Bone marrow (tissue), 2 donors: ENCODE measurements at regions not wholly inside any gene's neighbourhood (a gene's known extent, or its start where the extent isn't known, plus 50 kb on each side); places are given as distances from the start of the nearest gene placed in this dataset.

Experiments used
- DNase-seq, 2 donors: peaks; one replicate each; lab custom pipeline; 2025; lab: John Stamatoyannopoulos, UW

DNA sequence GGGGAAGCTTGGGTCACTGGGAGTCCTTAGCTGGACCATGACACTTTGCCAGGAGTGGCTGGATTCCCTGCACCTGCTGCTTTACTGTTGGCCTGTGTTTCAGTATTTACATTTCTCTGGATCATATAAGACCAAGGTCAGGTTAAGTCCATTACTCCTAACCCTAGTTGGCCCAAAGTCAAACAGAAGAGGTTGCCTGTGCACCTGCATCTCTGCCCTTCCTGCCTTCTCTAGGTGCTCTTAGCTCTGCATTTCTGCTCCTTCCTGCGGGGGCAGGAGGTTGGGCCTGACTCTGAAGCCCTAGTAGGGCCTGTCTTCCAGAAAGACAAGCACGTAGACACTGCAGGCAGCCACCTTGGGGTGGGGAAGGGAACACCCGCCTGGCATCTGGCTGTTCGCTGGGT lies 124.3 kb downstream of the RPLP1 start:
- no peak for DNase-seq

DNA sequence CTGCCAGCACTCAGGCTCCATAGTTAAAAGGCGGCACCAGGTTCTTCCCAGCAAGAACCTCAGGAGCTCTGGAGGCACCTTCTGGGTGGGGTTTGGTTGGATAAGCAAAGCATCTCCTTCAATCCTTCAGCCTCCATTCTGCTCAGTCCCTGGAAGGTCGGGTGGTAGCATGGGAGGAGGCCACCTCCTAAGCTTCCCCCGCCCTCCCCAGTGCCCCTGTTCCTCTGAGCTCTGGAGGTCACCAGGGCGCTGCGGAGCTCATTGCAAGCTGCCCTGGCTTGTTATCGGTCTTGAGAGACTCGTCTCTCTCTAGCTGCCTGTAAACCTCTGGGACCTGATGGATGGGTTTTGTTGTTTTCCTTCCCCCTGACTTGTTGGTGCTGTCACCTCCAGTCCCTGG lies 124.8 kb downstream of the RPLP1 start:
- DNase-seq = no peak

GRCh38 chr15:69578252-69578651 lies 125.6 kb downstream of the RPLP1 start:
- no peak for DNase-seq

- no peak for DNase-seq
Observed at GRCh38 chr15:69578787-69579583, 126.4 kb downstream of the RPLP1 start.

GRCh38 chr15:69579950-69580618 lies 127.5 kb downstream of the RPLP1 start:
- DNase-seq = no peak

DNA sequence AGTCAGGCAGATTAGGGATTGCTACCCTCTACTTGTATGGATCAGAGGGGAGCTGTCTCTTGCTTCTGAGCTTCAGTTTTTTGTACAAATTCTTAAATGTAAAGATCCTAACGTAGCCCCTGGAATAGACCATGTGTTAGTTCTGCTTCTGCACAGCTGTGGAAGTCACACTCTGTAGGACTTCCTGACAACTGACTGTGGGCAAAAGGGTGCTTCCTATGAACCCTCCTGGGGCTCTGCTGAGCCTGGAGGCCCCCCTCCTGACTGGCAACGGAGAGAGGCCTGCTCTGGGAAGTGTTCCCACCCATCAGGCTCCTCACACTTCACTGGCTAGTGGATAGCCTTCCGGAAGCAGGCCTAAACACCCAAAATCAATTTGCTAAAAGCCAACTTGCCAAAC lies 131.0 kb downstream of the RPLP1 start:
- peak in 1 of 2 donors; percentile 71 for DNase-seq

- DNase-seq = no peak
Observed at GRCh38 chr15:69585937-69586336, 133.3 kb downstream of the RPLP1 start.

DNA sequence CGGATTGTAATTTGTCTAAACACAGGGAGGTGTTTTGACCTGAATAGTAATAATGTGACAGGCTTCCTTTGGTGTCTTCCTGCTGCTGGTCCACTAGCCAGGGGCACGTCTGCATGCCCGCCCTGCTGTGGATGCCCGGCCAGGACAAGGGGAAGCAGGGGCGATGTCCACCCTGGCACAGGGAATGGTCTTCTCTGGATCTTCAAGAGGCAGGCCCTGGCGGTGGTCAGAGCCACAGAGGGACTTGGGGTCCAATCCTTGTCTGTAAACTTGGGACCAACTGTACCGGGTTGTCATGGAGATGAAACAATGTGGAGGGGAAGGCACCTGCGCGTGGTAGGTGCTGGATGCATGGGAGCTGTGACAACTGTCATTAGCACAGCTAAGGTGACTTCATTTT lies 134.1 kb downstream of the RPLP1 start:
- no peak for DNase-seq

GRCh38 chr15:69587723-69588426 lies 135.3 kb downstream of the RPLP1 start:
- DNase-seq = no peak

- DNase-seq = no peak
Observed at GRCh38 chr15:69590201-69590710, 137.6 kb downstream of the RPLP1 start.

DNA sequence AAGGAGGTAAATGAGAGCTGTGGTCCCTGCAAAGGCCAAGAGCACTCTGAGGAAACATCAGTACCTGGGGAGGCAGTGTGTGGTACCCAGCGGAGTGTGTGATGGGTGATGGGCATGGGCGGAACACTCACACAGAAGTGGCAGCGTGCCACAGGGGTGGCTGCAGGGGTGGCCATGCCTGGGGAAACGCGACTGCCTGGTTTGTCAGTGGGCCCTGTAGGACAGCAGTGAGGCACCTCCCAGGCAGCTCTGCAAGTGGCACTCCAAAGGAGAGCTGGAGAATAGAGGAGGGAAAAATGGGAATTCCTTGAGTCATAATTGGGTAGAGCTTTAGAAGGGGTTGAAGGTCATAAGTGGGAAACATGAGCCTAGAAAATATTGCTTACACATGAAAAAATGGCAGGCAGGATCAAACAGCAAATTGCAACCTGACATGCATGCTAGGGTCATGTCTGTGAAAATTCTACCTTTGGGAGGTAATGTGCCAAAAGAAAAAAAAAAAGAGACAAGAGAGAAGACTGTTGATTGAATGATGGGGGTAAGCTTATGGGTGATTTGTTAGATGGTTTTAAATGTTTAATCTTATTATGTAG lies 138.4 kb downstream of the RPLP1 start:
- DNase-seq = no peak

DNA sequence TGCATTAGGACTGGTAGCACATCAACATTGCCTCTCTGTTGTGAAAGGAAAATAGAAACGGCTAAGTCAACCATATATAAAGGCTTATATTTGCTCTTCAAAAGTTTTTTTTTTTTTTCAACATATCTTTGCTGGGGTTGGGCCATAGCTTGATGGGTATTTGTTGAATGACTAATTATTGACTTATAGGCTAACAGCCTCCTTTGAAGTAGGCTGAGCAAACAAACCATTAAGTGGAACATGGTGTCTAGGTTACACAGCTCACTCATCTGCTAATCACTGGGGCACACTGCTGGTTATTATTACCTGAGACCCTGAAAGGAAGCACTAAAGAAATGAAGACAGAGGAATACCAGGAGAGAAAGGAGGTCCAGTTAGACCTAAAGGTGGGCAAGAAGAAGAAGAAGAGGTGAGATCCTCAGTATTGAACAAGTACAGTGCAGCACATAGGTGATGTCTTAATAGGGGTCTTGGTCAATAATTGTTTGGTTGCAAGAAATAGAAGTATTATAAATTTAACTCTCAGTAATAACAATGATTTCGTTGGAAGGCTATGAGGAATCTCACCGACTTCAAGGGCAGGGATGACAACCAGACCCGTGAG lies 139.4 kb downstream of the RPLP1 start:
- DNase-seq = no peak

DNA sequence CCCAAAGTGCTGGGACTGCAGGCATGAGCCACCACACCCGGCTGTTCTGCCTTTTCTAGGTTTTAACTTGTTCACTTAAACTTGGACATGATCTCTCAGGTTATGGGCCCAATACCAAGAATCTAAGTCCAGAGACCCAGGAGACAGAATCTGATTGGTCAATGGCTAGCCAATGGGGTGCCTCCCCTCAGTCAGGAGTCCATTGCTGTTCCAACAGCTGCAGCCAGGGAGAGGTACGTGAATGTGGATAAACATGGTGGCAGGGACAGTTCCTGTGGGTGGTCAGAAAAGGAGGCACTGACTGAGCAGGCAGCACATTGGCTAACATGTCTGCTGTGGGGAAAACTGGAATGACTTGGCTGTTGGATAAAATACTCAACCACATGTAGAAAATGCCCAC lies 140.3 kb downstream of the RPLP1 start:
- DNase-seq = no peak

DNA sequence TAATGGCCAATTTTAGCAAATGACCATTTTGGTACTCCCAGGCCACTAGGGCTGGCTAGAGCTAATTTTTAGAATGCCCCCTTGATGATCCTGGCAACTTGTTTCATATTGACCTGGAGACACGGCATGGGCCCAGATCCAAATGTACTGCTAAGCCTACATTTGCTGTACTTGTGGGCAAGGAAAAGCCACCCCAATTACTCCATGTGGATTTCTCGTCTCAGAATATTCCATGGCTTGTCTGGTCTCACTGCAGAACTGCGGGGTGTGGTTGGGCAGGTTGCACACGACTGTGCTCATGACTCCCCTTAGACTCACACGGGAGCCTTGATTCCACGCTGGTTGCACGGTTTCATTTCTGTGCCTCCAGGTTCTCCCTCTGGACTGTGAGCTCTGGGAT lies 140.9 kb downstream of the RPLP1 start:
- no peak for DNase-seq

DNA sequence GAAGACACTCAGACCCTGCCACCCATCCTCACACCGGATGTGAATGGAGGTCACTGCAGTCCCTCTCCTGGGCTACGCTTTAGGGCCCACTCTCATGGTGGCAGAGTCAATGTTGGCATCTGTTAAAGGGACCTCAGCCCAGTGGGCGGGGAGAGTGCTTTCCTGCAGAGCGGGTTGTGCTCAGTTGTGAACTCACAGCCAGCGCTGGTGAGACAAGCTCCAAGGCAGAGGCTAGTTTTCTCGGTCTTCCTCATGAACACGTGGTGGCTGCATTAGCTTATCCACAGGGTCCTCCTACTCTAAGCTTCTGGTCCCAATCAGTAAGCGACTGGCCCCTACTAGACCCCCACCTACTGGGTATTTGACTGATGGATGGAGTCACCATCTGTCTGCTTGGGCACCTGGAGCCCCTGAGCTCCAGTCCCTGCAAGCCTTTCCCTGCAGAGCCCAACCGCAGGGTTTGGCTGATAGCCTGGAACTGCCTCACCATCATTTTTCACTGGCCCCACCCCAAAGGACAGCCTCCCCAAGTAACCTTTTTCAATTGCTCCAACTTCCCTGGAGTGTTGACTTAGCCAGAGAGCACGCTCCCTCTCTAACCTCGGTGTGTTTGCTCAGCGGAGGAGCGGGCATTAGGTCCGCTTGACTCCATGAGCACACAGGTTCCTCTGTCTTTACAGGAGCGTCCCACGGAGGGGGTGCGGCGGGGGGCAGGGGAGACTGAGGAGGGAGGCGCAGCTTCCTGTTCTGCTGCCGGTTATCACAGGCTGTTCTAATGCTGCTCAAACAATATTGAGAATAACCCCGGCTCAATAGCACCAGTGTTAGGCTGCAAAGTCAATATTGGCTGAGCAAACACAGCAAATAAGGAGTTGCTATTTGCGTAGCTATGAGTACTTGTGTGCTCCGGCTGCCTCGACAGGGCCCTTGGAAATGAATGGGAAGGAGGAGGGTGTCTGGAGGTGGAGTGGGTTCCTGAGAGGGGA lies 141.7 kb downstream of the RPLP1 start:
- DNase-seq = peak in 1 of 2 donors; percentile 32

GRCh38 chr15:69595009-69595791 lies 142.6 kb downstream of the RPLP1 start:
- no peak for DNase-seq

- no peak for DNase-seq
Observed at GRCh38 chr15:69597061-69597592, 144.5 kb downstream of the RPLP1 start.

DNA sequence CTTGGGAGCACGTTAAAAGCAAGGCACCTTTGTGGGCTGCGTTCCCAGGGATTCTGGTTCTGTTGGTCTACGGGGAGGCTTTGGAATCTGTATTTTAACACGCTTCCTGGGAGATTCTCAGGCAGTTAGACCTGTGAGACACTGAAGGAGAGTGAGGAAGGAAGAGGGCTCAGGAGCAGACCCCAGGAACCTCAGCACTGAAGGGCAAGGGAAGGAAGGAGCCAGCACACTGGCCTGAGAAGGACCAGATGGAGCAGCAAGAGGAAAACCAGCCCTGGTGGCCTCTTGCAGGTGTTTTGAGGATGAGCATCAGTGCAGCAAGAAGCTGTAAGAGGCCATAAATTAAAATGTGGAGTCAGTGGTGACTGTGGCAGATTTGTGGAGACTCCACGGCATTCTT lies 146.7 kb downstream of the RPLP1 start:
- no peak for DNase-seq

DNA sequence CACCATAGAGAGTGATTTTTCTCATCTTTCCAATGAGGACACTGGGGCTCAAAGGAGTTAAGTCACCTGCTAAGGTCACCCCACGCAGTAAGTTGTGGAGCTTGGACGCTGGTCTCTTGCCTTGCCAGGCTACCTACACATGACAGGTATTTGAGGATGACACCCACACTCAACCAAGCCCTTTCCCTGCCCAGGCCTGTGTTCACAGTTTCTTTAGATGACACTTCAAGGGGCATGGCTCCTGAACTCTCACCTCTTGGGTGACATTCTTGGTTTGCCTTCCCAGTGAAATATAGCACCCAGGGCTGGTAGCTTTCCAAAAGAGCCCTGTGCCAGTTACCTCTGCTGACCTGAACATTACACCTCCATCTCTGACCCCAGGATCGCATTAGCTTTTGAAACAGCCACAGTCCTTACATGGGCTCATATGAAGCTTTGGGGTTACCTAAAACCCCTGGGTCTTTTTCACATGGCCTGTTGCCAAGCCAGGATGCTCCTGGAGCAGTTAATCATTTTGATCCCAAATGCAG lies 148.0 kb downstream of the RPLP1 start:
- no peak for DNase-seq
